Activated T-cell treated with anti-CD3 and anti-CD28 coated beads, Interleukin-2, amount 50 U/mL, for 4 hours (primary cell): ENCODE measurements at regions not wholly inside any gene's neighbourhood (a gene's known extent, or its start where the extent isn't known, plus 50 kb on each side); places are given as distances from the start of the nearest gene placed in this dataset.

Source experiments
- ATAC-seq, 2 donors: fragments of 200-7000 bp; cut with Tn5 transposase; one replicate each; pipeline ENCODE4 v1.10.0; 2021
- DNase-seq: peaks from one replicate; pipeline ENCODE4 v3.0.0-alpha.2; 2020
- H3K27me3 Mint-ChIP-seq: one replicate; pipeline ENCODE4 v1.8.0; 2021; ENCODE audit warnings: low read depth, mixed read lengths
- H3K36me3 Mint-ChIP-seq: one replicate; pipeline ENCODE4 v1.8.0; 2022; ENCODE audit warnings: mixed read lengths; ENCODE audit not compliant: insufficient read depth
- H3K4me1 Mint-ChIP-seq: one replicate; pipeline ENCODE4 v1.8.0; 2021; ENCODE audit warnings: low read depth, mixed read lengths
- H3K4me3 Mint-ChIP-seq: one replicate; pipeline ENCODE4 v1.8.0; 2021; ENCODE audit warnings: mild to moderate bottlenecking, moderate library complexity, mixed read lengths
- H3K9me3 Mint-ChIP-seq: one replicate; pipeline ENCODE4 v1.8.0; 2021; ENCODE audit warnings: mixed read lengths

DNA sequence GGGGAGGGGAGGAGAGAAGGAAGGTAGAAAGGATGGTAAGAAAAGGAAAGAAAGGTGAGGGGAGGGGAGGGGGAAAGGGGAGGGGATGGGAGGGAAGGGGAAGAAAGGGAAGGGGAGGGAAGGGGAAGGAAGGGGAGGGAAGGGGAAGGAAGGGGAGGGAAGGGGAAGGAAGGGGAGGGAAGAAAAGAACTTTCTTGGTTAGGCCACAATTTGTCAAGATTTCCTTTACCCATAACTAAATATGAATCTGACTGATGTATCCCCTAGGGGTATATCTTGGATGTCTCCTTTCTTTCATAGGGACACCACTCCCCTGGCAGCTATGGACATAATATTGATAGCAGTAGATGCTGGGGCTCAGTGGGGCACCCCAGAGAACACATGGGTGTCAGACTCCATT is 54.4 kb upstream of the PRELP start:
- Mint-ChIP-seq H3K27me3 (peaks cover 30% of the 10 kb centered on the region), H3K36me3 (no peaks in the 10 kb centered on the region), H3K9me3 (no peaks in the 10 kb centered on the region), H3K4me1 (no peaks in the 10 kb centered on the region), H3K4me3 (no peak overlapping the region)
- ATAC-seq: no peak
- no peak for DNase-seq

DNA sequence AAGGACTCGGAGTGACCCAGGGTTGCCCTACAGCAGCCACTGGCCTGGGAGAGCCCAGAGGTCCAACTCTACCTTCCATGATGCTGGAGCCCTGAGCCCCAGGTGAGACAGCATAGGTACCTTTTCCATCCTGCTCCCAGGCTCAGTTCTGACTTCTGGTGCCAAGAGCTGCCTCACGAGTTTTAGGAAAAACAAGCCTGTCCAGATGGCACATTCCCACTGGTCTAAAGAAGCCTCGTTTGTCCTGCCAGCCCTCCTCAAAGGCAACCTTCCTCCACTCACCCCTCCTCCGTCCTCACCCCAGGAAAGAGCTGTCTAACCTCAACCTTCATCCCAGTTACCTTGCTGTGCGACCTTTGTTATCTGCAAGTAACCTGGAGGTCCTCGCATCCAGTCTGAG is 53.5 kb upstream of the PRELP start:
- DNase-seq: no peak
- Mint-ChIP-seq H3K27me3 (peaks cover 28% of the 10 kb centered on the region), H3K4me1 (no peaks in the 10 kb centered on the region), H3K36me3 (no peaks in the 10 kb centered on the region), H3K9me3 (no peaks in the 10 kb centered on the region), H3K4me3 (no peak overlapping the region)
- ATAC-seq: no peak

DNA sequence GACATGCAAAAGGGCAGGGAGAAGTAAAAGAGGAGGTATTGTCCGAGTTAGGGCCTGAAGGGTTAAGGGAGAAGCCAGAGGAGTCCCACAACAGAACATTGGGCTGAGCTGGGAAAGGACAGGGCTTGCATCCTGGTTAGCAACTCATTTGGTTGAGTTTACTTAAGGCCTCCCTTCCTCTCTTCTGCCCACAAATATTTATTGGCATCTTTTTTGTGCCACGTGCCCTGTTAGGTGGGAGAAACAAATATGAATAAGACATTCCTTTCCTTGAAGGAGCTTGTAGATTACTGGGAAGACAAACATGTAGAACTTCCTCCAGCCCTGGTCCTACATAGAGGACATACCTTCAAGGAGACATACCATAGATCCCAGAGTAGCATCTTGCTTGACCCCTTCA is 53.0 kb upstream of the PRELP start:
- peaks cover 28% of the 10 kb centered on the region for H3K27me3 Mint-ChIP-seq
- H3K9me3 Mint-ChIP-seq: no peaks in the 10 kb centered on the region
- H3K36me3 Mint-ChIP-seq: no peaks in the 10 kb centered on the region
- no peaks in the 10 kb centered on the region for H3K4me1 Mint-ChIP-seq
- no peak overlapping the region for H3K4me3 Mint-ChIP-seq
- ATAC-seq: no peak
- DNase-seq: no peak

GRCh38 chr1:203424285-203424684 is 51.3 kb upstream of the PRELP start:
- no peak for ATAC-seq
- no peaks in the 10 kb centered on the region for H3K9me3 Mint-ChIP-seq
- no peak overlapping the region for H3K4me3 Mint-ChIP-seq
- no peaks in the 10 kb centered on the region for H3K36me3 Mint-ChIP-seq
- peaks cover 39% of the 10 kb centered on the region for H3K27me3 Mint-ChIP-seq
- H3K4me1 Mint-ChIP-seq: no peaks in the 10 kb centered on the region
- no peak for DNase-seq

DNA sequence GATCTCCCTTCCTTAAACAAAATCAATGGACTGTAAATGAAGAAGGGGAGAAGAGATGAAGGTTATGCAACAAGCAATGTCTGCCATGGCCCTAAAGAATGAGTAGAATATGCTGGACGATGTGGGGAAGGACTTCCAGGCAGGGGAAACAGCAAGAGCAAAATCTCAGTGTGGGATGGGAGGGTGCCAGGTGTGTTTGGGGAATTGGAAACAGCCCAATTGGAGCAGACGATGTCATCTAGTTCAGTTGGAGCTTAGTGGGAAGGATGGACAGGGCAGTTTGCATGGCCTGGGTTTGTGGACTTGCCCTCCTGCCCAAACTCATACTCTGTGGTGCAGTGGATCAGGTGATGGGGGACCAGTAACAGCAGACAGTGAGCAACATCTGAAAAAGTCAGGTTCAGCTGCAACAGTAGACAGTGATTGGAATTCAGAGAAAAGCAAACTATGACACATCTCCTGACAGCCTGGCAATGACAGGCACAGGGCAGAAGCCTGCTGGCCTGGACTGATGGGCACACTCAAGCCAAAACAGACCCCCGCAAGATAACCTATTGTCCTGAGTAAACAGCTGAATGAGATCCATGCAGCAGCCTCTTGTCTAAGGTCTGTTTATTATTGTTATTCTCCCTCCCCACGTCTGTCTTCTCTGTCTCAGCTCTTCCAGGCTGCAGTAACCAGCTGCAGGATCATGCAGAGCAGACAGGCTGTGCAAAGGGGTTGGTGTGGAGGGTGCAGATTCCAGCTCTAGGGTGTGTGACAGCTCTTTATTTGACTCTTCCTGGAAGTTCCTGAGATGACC is 50.5 kb upstream of the PRELP start:
- ATAC-seq (no peak), DNase-seq (no peak)
- H3K4me3 Mint-ChIP-seq: no peak overlapping the region
- peaks cover 45% of the 10 kb centered on the region for H3K27me3 Mint-ChIP-seq
- H3K36me3 Mint-ChIP-seq: no peaks in the 10 kb centered on the region
- H3K9me3 Mint-ChIP-seq: no peaks in the 10 kb centered on the region
- H3K4me1 Mint-ChIP-seq: no peaks in the 10 kb centered on the region

GRCh38 chr1:203425663-203425975 is 50.0 kb upstream of the PRELP start:
- no peak for DNase-seq
- H3K9me3 Mint-ChIP-seq: no peaks in the 10 kb centered on the region
- no peaks in the 10 kb centered on the region for H3K36me3 Mint-ChIP-seq
- H3K27me3 Mint-ChIP-seq: peaks cover 45% of the 10 kb centered on the region
- H3K4me1 Mint-ChIP-seq: no peaks in the 10 kb centered on the region
- no peak for ATAC-seq
- no peak overlapping the region for H3K4me3 Mint-ChIP-seq
